Esophagus muscularis mucosa (tissue), 4 donors: ENCODE measurements at regions not wholly inside any gene's neighbourhood (a gene's known extent, or its start where the extent isn't known, plus 50 kb on each side); places are given as distances from the start of the nearest gene placed in this dataset.

Experiments
- CTCF ChIP-seq, 3 experiments: fragments of 200-600 bp in 2 of 3; fragments of 450-650 bp in 1 of 3; sonication (generic) in 2 of 3; IDR thresholded peaks; one replicate each; pipeline ENCODE4 v1.5.1; 2017 to 2019; ENCODE audit warnings: antibody characterized with exemption in 3 of 3, mild to moderate bottlenecking in 2 of 3, moderate library complexity in 1 of 3
- EP300 ChIP-seq: sonication (generic); formaldehyde crosslinking; IDR thresholded peaks from one replicate; pipeline ENCODE4 v1.6.1; 2017; ENCODE audit warnings: antibody characterized with exemption
- POLR2A ChIP-seq: fragments of 450-650 bp; IDR thresholded peaks from one replicate; pipeline ENCODE4 v1.6.1; 2017; ENCODE audit warnings: antibody characterized with exemption, moderate library complexity, mild to moderate bottlenecking, low read depth
- POLR2AphosphoS5 ChIP-seq, 2 donors: sonication (generic); formaldehyde crosslinking; IDR thresholded peaks; one replicate each; pipeline ENCODE4 v1.6.1; 2017; ENCODE audit warnings: antibody characterized with exemption in 2 of 2

- no peak for TF ChIP-seq CTCF (IDR thresholded peaks at IDR 0.05)
- TF ChIP-seq POLR2A: no peak
- no peak for TF ChIP-seq POLR2AphosphoS5 (IDR thresholded peaks at IDR 0.05)
- no peak for TF ChIP-seq EP300
Observed at GRCh38 chr3:165658027-165658426, 179.2 kb downstream of the BCHE start.
